ENCODE measurements at regions not wholly inside any gene's neighbourhood (a gene's known extent, or its start where the extent isn't known, plus 50 kb on each side); places are given as distances from the start of the nearest gene placed in this dataset.

- no peak for DNase-seq (ENCODE audit: low read depth)
Measured at GRCh38 chr5:178808886-178809285, 50.9 kb upstream of the ZNF354B start.

- DNase-seq (ENCODE audit: low read depth) = no peak
Measured at GRCh38 chr5:178801021-178801420, 58.7 kb upstream of the ZNF354B start.

GRCh38 chr5:178797546-178798440, 62.0 kb upstream of the ZNF354B start:
- no peak for DNase-seq (ENCODE audit: low read depth)

- no peak for DNase-seq (ENCODE audit: low read depth)
Measured at GRCh38 chr5:178797101-178797521, 62.6 kb upstream of the ZNF354B start.

- DNase-seq (ENCODE audit: low read depth) = no peak
Measured at GRCh38 chr5:178796165-178796945, 63.4 kb upstream of the ZNF354B start.

GRCh38 chr5:178794433-178794832, 64.0 kb upstream of the ZNF354A start:
- no peak for DNase-seq (ENCODE audit: low read depth)

GRCh38 chr5:178793696-178794095, 63.2 kb upstream of the ZNF354A start:
- no peak for DNase-seq (ENCODE audit: low read depth)

- DNase-seq (ENCODE audit: low read depth) = peak; percentile 4
Measured at GRCh38 chr5:178793151-178793550, 62.7 kb upstream of the ZNF354A start.

- no peak for DNase-seq (ENCODE audit: low read depth)
Measured at GRCh38 chr5:178791976-178792375, 61.5 kb upstream of the ZNF354A start.

- no peak for DNase-seq (ENCODE audit: low read depth)
Measured at GRCh38 chr5:178790371-178790770, 59.9 kb upstream of the ZNF354A start.

- no peak for DNase-seq (ENCODE audit: low read depth)
Measured at GRCh38 chr5:178788381-178789085, 58.1 kb upstream of the ZNF354A start.

GRCh38 chr5:178787889-178788288, 57.4 kb upstream of the ZNF354A start:
- no peak for DNase-seq (ENCODE audit: low read depth)

- DNase-seq (ENCODE audit: low read depth) = no peak
Measured at GRCh38 chr5:178786859-178787499, 56.5 kb upstream of the ZNF354A start.

- DNase-seq (ENCODE audit: low read depth) = no peak
Measured at GRCh38 chr5:178786417-178786816, 56.0 kb upstream of the ZNF354A start.

- no peak for DNase-seq (ENCODE audit: low read depth)
Measured at GRCh38 chr5:178785999-178786398, 55.5 kb upstream of the ZNF354A start.

- no peak for DNase-seq (ENCODE audit: low read depth)
Measured at GRCh38 chr5:178784391-178784790, 53.9 kb upstream of the ZNF354A start.

GRCh38 chr5:178781936-178782335, 51.5 kb upstream of the ZNF354A start:
- DNase-seq (ENCODE audit: low read depth) = no peak

- DNase-seq (ENCODE audit: low read depth) = no peak
Measured at GRCh38 chr5:178780581-178781498, 50.4 kb upstream of the ZNF354A start.

Data from activated T-cell treated with anti-CD3 and anti-CD28 coated beads for 24 hours (primary cell).